H7 (cell line): ENCODE measurements at regions not wholly inside any gene's neighbourhood (a gene's known extent, or its start where the extent isn't known, plus 50 kb on each side); places are given as distances from the start of the nearest gene placed in this dataset.
"Not testable (repeated sequence)": the region's sequence is repeated elsewhere in the genome, so short reads cannot be mapped to it uniquely, and the experiment has no call there.

Experiments used
- DNase-seq: peaks from one replicate; pipeline ENCODE4 v3.0.0; 2012
- H3K27me3 ChIP-seq: 2 replicates; pipeline ENCODE4 v1.6.0; 2011; ENCODE audit warnings: mild to moderate bottlenecking, low read length; ENCODE audit not compliant: control insufficient read depth, insufficient read depth
- H3K36me3 ChIP-seq: replicated peaks from 2 replicates; pipeline ENCODE4 v1.5.1; 2011; ENCODE audit warnings: low read length; ENCODE audit not compliant: control insufficient read depth, insufficient read depth
- H3K4me3 ChIP-seq: 2 replicates; pipeline ENCODE4 v1.5.1; 2011; ENCODE audit warnings: low read depth, mild to moderate bottlenecking, control low read depth, low read length, moderate library complexity; ENCODE audit not compliant: insufficient read depth

DNA sequence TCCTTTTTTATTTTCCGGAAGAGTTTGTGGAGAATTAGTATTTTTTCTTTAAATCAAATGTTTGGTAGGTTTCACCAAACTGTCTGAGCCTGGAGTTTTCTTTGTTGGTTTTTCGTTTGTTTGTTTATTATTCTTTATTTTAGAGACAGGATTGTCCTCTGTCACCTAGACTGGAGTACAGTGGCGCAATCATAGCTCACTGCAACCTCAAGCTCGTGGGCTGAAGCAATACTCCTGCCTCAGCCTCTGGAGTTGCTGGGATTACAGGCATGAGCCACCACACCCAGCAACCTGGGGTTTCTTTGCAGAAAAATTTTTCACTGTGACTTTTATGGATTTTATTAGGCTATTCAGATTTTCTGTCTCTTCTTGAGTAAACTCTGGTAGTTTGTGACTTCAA is 120.2 kb upstream of the LOC128125822 start:
- DNase-seq = no peak
- no peak overlapping the region for H3K4me3 ChIP-seq
- no peaks in the 10 kb centered on the region for H3K36me3 ChIP-seq
- H3K27me3 ChIP-seq = no peaks in the 10 kb centered on the region

DNA sequence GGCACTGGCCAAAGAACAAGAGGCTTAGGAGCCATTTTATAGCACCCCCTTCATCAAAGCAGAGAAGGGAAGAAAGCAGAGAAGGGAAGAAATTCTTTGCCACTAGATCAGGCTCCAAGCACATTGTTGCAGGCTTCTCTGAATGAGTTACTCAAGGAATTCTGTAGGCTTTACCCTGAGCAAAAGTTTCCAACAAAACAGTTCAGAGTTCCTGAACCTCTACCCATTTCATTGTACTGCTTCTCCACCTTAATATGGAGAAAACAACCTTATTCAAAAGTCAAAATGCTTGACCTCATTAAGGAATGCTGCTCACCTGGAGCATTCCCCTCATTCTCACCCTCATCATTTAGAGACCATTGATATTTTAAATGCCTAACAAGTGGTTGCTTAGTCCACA is 115.5 kb upstream of the LOC128125822 start:
- Histone ChIP-seq H3K36me3 (no peaks in the 10 kb centered on the region), H3K27me3 (no peaks in the 10 kb centered on the region), H3K4me3 (no peak overlapping the region)
- no peak for DNase-seq

DNA sequence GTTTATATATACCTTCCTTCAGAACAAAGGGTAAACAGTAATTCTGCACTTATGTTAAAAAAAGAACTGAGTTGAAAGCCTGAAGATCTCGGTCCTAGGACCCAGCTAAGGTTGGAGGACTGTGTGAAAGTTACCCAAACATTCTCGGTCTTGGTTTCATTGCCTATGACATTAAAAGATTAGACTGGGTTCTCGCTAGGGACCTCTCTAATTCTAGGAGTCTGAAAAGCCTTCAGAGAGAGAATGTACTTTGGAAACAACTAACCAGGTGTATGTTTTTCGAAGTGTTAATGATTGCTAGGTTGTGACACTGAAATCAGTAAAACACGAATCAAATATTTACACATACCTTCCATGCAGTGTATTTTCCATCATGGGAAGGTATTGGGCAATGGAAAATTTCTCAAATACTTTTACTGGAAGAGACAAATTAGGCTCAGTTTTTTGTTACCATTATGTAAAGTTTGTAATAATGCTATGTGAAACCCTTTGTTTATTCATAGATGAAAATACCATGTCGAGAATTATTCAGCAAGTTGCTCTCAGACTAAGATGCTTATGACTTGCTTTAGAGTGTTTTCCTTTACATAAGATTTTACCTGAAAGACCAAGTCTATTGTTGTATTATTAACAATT is 113.7 kb upstream of the LOC128125822 start:
- no peaks in the 10 kb centered on the region for H3K27me3 ChIP-seq
- DNase-seq = no peak
- no peaks in the 10 kb centered on the region for H3K36me3 ChIP-seq
- no peak overlapping the region for H3K4me3 ChIP-seq

DNA sequence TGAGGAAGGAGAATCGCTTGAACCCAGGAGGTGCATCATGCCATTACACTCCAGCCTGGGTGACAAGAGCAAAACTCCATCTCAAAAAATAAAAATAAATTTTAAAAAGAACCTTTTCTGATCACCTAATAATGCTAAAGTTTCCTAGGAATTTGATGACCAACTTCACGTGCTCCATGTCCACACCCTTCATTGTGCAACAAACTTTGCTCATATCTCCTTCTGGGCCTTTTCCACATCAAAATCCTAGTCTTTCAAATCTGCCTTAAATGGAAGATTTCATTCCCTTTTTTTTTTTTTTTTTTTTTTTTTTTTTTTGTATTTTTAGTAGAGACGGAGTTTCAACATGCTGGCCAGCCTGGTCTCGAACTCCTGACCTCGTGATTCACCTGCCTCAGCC is 112.5 kb upstream of the LOC128125822 start:
- Histone ChIP-seq H3K27me3 (no peaks in the 10 kb centered on the region), H3K4me3 (no peak overlapping the region), H3K36me3 (no peaks in the 10 kb centered on the region)
- DNase-seq = no peak

DNA sequence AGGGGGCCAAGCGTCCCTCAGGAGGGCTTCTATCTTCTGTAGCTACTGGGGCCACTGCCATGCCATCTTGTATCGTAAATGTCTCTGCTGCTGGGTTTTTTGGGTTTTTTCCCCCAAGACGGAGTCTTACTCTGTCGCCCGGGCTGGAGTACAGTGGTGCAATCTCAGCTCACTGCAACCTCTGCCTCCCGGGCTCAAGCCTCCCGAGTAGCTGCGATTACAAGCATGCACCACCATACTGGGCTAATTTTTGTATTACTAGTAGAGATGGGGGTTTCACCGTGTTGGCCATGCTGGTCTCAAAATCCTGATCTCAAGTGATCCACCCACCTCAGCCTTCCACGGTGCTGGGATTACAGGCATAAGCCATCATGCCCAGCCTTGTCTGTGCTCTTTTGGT is 111.3 kb upstream of the LOC128125822 start:
- no peaks in the 10 kb centered on the region for H3K27me3 ChIP-seq
- no peak overlapping the region for H3K4me3 ChIP-seq
- no peaks in the 10 kb centered on the region for H3K36me3 ChIP-seq
- DNase-seq = no peak

DNA sequence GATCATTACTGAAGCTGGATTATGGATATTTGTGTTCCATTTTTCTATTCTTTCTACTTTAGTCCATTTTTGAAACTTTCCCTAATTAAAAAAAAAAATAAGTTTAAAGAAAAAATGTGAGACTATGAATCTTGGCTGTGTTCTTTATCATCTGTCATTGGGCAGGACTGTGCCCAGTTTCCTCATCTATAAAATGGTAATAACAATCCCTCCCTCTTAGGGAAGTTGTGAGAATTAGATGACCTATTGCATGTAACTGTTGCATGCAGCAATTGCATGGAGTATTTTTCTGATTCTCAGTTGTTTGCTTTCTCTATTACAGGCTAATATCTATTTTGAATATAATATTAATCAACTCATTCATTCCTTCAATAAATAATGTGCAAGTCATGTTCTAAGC is 108.2 kb upstream of the LOC128125822 start:
- no peak for DNase-seq
- no peak overlapping the region for H3K4me3 ChIP-seq
- no peaks in the 10 kb centered on the region for H3K36me3 ChIP-seq
- H3K27me3 ChIP-seq = no peaks in the 10 kb centered on the region

DNA sequence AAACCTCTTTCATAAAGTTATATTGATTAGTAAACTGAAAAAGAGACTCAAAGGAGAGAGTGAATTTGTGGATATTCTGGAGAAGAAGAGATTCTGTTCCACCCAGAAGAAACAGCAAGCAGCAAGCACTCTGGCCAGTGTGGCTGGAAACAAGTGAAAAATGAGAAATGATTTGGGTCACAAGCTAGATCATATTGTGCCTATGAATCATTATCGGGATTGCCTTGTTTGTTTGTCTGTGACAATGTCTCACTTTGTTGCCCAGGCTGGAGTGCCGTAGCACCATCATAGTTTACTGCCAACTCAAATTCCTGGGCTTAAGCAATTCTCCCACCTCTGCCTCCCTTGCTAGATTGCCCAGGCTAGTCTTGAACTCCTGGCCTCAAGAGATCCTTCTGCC is 106.5 kb upstream of the LOC128125822 start:
- H3K36me3 ChIP-seq = no peaks in the 10 kb centered on the region
- H3K27me3 ChIP-seq = no peaks in the 10 kb centered on the region
- no peak for DNase-seq
- no peak overlapping the region for H3K4me3 ChIP-seq

DNA sequence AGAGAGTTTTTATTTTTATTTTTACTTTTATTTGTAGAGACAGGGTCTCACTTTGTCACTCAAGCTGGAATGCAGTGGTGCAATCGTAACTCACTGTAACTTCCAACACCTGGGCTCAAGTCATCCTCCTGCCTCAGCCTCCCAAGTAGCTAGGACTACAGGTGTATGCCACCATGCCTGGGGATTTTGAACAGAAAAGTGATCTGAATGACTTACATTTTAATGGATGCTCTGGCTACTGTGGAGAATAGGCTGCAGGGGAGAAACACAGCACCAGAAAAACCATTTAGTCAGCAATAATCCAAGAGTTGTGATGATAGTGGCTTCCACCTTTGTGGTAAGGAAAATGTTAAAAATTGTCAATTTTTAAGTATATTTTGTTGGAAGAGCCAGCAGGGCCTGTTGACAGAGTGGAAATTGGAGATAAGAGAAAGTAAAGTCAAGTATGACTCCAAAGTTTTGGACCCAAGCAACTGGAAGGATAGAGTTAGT is 106.0 kb upstream of the LOC128125822 start:
- DNase-seq = no peak
- Histone ChIP-seq H3K36me3 (no peaks in the 10 kb centered on the region), H3K4me3 (no peak overlapping the region), H3K27me3 (no peaks in the 10 kb centered on the region)

DNA sequence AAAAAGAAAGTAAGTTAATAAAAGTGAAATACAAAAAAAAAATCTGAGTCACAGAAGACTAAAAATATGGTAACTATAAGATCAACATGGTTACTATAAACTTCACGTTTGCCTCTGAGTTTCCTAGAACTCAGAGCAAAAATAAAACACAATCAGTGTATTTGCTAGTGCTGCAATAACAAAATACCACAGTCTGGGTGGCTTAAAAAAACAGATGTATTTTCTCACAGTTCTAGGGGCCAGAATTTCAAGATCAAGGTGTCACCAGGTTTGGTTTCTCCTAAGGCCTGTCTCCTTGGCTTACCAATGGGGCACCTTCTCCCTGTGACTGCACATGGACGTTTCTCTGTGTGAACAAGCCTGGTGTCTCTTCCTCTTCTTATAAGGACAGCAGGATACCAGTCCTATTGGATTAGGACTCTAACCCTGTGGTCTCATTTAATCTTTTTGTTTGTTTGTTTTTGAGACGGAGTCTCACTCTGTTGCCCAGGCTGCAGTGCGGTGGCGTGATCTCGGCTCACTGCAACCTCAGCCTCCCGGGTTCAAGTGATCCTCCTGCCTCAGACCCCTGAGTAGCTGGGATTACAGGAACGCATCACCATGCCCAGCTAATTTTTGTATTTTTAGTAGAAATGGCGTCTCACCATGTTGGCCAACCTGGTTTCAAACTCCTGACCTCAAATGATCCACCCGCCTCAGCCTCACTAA is 104.9 kb upstream of the LOC128125822 start:
- Histone ChIP-seq H3K4me3 (no peak overlapping the region), H3K27me3 (no peaks in the 10 kb centered on the region), H3K36me3 (no peaks in the 10 kb centered on the region)
- DNase-seq = no peak

DNA sequence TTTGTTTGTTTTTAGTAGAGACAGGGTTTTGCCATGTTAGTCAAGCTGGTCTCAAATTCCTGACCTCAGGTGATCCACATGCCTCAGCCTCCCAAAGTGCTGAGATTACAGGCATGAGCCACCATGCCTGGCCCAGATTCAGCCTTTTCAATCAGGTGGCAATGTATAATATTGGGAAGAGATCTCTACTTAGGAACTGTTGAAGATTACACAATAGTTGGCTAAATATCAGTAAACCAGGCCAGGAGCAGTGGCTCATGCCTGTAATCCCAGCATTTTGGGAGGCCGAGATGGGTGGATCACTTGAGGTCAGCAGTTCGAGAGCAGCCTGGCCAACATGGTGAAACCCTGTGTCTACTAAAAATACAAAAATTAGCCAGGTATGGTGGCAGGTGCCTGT is 101.1 kb upstream of the LOC128125822 start:
- DNase-seq, H3K27me3 ChIP-seq, H3K4me3 ChIP-seq, H3K36me3 ChIP-seq: not testable (repeated sequence)

DNA sequence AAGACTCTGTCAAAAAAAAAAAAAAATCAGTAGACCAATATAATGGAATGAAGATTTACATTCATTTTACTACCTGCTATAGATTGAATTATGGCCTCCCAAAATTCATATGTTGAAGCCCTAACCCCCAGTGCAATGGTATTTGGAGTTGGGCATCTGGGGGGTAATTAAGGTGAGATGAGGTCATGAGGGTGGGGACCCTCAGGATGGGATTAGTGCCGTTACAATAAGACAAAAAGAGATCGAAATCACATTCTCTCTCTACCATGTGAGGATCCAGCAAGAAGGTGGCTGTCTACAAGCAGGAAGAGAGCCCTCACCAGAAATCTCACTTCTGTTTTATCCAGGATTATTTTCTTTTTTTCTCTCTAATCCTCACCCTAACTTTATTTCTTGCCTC is 100.6 kb upstream of the LOC128125822 start:
- DNase-seq = no peak
- H3K4me3 ChIP-seq = no peak overlapping the region
- no peaks in the 10 kb centered on the region for H3K36me3 ChIP-seq
- H3K27me3 ChIP-seq = no peaks in the 10 kb centered on the region

DNA sequence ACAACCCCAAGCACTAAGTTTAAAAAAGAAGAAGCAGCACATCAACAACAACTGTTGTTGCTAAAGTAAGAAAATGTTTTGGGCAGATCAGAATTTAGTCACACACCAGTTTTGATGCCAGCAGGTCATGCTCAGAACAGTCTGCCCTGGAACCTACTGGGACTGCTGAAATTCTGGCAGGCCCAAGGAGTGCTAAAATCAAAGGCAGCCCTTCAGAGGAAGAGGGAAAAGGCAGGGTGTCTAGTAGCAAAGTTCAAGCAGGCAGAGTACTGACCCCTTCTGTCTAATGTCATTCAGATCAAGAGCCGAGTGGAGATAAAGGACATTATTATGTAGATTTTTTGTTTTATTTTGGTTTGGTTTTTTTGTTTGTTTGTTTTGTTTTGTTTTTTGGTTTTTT is 96.6 kb upstream of the LOC128125822 start:
- peak; percentile 16 for DNase-seq
- no peaks in the 10 kb centered on the region for H3K36me3 ChIP-seq
- H3K4me3 ChIP-seq = no peak overlapping the region
- H3K27me3 ChIP-seq = no peaks in the 10 kb centered on the region

DNA sequence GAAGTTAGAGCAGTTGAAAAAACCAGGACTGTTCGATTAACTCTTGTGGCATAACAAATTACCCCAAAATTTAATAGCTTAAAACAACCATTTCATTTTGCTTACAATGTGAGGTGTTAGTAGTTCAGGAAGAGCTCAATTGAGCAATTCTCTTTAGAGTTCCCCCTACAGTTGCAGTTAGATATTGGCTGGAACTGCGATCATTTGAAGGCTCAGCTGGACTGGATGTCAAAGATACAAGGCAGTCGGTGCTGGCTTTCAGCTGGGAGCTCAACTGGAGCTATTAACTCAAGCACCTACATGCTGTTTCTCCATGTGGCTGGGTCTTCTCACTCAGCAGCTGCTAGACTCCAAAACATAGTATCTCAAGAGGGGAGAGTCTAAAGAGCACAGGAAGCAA is 96.0 kb upstream of the LOC128125822 start:
- no peak for DNase-seq

DNA sequence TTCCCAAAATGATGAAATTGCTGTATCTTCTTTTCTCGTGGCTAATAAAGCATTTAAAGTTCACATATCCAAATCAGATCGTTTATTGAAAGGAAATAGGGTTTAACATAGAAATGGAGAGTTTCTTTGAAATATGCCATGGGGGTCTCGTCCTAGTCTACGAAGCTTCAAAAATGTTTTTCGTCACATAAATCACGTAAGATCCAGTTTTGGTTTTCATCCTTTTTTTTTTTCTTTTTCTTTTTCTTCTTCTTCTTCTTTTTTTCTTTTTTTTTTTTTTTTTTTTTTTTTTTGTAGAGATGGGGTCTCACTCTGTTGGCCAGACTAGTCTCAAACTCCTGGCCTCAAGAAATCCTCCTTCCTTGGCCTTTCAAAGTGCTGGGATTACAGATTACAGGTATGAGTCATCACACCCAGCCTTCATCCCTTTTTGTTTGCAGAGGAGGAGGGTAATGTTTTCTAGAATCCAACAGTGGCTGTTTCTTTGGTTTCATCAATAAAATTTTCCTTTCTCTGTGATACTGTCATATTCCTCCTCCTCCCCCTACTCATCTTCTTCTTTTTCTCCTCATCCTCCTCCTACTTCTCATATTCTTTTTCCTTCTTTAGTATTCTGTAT is 94.7 kb upstream of the LOC128125822 start:
- no peak for DNase-seq
- no peak overlapping the region for H3K4me3 ChIP-seq
- H3K27me3 ChIP-seq = no peaks in the 10 kb centered on the region
- H3K36me3 ChIP-seq = no peaks in the 10 kb centered on the region

More for the DNA sequence above, 96.0 kb upstream of the LOC128125822 start:
- no peaks in the 10 kb centered on the region for H3K27me3 ChIP-seq
- no peaks in the 10 kb centered on the region for H3K36me3 ChIP-seq
- no peak overlapping the region for H3K4me3 ChIP-seq

DNA sequence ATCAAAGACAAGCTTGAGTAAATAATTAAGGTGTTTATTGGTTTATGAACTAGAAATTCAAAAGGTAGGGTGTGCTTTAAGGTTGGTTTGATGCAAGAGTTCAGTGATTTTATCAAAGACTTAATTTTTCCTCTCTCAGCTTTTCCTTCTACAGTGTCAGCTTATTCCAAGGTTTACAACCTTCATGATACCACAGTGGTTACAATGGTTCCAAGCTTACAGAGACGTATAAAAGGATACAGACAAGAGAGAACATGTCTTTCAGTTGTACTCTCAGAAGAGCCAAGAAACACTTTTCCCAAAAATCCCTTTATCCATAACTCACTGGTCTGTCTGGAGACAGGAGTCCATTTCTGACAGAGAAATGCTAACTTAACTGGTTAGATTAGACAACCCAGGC is 93.5 kb upstream of the LOC128125822 start:
- no peaks in the 10 kb centered on the region for H3K27me3 ChIP-seq
- H3K4me3 ChIP-seq = no peak overlapping the region
- H3K36me3 ChIP-seq = no peaks in the 10 kb centered on the region
- DNase-seq = no peak
